ENCODE measurements at regions not wholly inside any gene's neighbourhood (a gene's known extent, or its start where the extent isn't known, plus 50 kb on each side); places are given as distances from the start of the nearest gene placed in this dataset.

DNA sequence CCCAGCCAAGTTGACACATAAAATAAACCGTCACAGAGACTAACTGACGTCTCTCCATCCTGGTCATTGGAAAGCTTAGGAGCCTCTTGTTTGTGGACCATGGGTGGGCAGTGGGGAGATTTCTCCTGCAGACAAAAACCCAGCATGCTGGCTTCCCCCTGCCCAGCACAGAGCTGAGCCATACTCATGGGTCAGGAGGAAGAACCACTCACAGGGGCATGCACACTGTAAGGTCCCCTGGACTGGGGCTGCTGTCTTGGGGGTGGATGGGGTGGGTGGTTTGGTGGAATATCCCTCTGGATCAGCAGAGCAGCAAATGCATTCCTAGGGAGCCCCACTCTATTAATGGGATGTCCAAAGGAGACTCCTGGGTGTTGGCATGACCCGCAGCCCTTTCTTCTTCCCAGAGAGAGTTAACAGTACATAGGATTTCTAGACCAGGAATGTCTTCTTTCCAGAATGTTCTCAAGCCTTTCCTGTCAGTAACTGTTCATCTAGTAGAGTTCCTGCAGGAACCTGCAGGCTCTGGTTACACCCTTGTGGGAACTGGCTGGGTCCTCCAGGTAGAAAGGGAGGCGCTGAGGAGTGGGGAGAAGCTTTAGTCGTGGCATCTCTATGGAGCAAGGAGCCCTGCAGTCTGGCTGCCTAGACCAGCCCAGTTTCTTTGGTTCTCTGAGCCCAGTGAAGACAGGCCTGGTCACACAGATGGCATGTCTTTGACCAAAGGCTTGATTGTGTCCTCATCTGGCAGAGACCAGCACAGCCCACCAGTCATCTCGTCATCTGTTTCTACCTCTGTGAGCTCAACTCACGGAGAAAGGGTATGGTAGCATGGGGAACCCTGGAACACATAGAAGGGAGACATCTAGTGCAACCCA, 73.4 kb upstream of the PRR23C start (continued):
- TF ChIP-seq, protein P1, sequence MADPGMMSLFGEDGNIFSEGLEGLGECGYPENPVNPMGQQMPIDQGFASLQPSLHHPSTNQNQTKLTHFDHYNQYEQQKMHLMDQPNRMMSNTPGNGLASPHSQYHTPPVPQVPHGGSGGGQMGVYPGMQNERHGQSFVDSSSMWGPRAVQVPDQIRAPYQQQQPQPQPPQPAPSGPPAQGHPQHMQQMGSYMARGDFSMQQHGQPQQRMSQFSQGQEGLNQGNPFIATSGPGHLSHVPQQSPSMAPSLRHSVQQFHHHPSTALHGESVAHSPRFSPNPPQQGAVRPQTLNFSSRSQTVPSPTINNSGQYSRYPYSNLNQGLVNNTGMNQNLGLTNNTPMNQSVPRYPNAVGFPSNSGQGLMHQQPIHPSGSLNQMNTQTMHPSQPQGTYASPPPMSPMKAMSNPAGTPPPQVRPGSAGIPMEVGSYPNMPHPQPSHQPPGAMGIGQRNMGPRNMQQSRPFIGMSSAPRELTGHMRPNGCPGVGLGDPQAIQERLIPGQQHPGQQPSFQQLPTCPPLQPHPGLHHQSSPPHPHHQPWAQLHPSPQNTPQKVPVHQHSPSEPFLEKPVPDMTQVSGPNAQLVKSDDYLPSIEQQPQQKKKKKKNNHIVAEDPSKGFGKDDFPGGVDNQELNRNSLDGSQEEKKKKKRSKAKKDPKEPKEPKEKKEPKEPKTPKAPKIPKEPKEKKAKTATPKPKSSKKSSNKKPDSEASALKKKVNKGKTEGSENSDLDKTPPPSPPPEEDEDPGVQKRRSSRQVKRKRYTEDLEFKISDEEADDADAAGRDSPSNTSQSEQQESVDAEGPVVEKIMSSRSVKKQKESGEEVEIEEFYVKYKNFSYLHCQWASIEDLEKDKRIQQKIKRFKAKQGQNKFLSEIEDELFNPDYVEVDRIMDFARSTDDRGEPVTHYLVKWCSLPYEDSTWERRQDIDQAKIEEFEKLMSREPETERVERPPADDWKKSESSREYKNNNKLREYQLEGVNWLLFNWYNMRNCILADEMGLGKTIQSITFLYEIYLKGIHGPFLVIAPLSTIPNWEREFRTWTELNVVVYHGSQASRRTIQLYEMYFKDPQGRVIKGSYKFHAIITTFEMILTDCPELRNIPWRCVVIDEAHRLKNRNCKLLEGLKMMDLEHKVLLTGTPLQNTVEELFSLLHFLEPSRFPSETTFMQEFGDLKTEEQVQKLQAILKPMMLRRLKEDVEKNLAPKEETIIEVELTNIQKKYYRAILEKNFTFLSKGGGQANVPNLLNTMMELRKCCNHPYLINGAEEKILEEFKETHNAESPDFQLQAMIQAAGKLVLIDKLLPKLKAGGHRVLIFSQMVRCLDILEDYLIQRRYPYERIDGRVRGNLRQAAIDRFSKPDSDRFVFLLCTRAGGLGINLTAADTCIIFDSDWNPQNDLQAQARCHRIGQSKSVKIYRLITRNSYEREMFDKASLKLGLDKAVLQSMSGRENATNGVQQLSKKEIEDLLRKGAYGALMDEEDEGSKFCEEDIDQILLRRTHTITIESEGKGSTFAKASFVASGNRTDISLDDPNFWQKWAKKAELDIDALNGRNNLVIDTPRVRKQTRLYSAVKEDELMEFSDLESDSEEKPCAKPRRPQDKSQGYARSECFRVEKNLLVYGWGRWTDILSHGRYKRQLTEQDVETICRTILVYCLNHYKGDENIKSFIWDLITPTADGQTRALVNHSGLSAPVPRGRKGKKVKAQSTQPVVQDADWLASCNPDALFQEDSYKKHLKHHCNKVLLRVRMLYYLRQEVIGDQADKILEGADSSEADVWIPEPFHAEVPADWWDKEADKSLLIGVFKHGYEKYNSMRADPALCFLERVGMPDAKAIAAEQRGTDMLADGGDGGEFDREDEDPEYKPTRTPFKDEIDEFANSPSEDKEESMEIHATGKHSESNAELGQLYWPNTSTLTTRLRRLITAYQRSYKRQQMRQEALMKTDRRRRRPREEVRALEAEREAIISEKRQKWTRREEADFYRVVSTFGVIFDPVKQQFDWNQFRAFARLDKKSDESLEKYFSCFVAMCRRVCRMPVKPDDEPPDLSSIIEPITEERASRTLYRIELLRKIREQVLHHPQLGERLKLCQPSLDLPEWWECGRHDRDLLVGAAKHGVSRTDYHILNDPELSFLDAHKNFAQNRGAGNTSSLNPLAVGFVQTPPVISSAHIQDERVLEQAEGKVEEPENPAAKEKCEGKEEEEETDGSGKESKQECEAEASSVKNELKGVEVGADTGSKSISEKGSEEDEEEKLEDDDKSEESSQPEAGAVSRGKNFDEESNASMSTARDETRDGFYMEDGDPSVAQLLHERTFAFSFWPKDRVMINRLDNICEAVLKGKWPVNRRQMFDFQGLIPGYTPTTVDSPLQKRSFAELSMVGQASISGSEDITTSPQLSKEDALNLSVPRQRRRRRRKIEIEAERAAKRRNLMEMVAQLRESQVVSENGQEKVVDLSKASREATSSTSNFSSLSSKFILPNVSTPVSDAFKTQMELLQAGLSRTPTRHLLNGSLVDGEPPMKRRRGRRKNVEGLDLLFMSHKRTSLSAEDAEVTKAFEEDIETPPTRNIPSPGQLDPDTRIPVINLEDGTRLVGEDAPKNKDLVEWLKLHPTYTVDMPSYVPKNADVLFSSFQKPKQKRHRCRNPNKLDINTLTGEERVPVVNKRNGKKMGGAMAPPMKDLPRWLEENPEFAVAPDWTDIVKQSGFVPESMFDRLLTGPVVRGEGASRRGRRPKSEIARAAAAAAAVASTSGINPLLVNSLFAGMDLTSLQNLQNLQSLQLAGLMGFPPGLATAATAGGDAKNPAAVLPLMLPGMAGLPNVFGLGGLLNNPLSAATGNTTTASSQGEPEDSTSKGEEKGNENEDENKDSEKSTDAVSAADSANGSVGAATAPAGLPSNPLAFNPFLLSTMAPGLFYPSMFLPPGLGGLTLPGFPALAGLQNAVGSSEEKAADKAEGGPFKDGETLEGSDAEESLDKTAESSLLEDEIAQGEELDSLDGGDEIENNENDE (IDR thresholded peaks at IDR 0.05; ENCODE audit: low read depth, low read length): no peak
- TF ChIP-seq FOXP1 (CRISPR knock-in tag; IDR thresholded peaks at IDR 0.05) (no peak), ZNF133 (CRISPR knock-in tag; IDR thresholded peaks at IDR 0.05) (no peak), ZNF408 (CRISPR knock-in tag; IDR thresholded peaks at IDR 0.05; ENCODE audit: low read depth) (no peak), KHSRP (IDR thresholded peaks at IDR 0.05) (no peak), MXI1 (IDR thresholded peaks at IDR 0.05; ENCODE audit: low read depth, low read length) (no peak)
- TF ChIP-seq, protein P2, sequence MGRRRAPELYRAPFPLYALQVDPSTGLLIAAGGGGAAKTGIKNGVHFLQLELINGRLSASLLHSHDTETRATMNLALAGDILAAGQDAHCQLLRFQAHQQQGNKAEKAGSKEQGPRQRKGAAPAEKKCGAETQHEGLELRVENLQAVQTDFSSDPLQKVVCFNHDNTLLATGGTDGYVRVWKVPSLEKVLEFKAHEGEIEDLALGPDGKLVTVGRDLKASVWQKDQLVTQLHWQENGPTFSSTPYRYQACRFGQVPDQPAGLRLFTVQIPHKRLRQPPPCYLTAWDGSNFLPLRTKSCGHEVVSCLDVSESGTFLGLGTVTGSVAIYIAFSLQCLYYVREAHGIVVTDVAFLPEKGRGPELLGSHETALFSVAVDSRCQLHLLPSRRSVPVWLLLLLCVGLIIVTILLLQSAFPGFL (CRISPR knock-in tag; IDR thresholded peaks at IDR 0.05): no peak
- TF ChIP-seq, protein P3, sequence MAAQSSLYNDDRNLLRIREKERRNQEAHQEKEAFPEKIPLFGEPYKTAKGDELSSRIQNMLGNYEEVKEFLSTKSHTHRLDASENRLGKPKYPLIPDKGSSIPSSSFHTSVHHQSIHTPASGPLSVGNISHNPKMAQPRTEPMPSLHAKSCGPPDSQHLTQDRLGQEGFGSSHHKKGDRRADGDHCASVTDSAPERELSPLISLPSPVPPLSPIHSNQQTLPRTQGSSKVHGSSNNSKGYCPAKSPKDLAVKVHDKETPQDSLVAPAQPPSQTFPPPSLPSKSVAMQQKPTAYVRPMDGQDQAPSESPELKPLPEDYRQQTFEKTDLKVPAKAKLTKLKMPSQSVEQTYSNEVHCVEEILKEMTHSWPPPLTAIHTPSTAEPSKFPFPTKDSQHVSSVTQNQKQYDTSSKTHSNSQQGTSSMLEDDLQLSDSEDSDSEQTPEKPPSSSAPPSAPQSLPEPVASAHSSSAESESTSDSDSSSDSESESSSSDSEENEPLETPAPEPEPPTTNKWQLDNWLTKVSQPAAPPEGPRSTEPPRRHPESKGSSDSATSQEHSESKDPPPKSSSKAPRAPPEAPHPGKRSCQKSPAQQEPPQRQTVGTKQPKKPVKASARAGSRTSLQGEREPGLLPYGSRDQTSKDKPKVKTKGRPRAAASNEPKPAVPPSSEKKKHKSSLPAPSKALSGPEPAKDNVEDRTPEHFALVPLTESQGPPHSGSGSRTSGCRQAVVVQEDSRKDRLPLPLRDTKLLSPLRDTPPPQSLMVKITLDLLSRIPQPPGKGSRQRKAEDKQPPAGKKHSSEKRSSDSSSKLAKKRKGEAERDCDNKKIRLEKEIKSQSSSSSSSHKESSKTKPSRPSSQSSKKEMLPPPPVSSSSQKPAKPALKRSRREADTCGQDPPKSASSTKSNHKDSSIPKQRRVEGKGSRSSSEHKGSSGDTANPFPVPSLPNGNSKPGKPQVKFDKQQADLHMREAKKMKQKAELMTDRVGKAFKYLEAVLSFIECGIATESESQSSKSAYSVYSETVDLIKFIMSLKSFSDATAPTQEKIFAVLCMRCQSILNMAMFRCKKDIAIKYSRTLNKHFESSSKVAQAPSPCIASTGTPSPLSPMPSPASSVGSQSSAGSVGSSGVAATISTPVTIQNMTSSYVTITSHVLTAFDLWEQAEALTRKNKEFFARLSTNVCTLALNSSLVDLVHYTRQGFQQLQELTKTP (IDR thresholded peaks at IDR 0.05; ENCODE audit: low read depth in 1 of 2, partially characterized antibody in 2 of 2): no peak
